Smooth muscle cell (in vitro differentiated cells): ENCODE measurements at regions not wholly inside any gene's neighbourhood (a gene's known extent, or its start where the extent isn't known, plus 50 kb on each side); places are given as distances from the start of the nearest gene placed in this dataset.
A peak's percentile ranks its signal among the peaks of the same experiment; 100 is the strongest.

ENCODE experiments used
- DNase-seq: peaks from one replicate; lab custom pipeline; 2025; ENCODE audit not compliant: unreplicated experiment; lab: John Stamatoyannopoulos, UW
- H2AFZ ChIP-seq: fragments of 200-600 bp; sonication (generic); 2 replicates; pipeline ENCODE4 v1.6.0; 2016; ENCODE audit warnings: antibody characterized with exemption, low read depth, mild to moderate bottlenecking
- H3F3A ChIP-seq: fragments of 200-600 bp; sonication (generic); 2 replicates; pipeline ENCODE4 v1.6.0; 2017; ENCODE audit warnings: antibody characterized with exemption, low read depth
- H3K27ac ChIP-seq: fragments of 200-600 bp; sonication (generic); 2 replicates; pipeline ENCODE4 v1.5.1; 2016; ENCODE audit warnings: low read depth, mild to moderate bottlenecking
- H3K27me3 ChIP-seq: fragments of 200-600 bp; sonication (generic); 2 replicates; pipeline ENCODE4 v1.6.1; 2016; ENCODE audit warnings: low read depth, mild to moderate bottlenecking
- H3K36me3 ChIP-seq: fragments of 200-600 bp; sonication (generic); 2 replicates; pipeline ENCODE4 v1.5.1; 2016; ENCODE audit warnings: low read depth
- H3K4me1 ChIP-seq: fragments of 200-600 bp; sonication (generic); 2 replicates; pipeline ENCODE4 v1.5.1; 2016; ENCODE audit warnings: low read depth
- H3K4me2 ChIP-seq: fragments of 200-600 bp; sonication (generic); 2 replicates; pipeline ENCODE4 v1.6.0; 2016; ENCODE audit warnings: mild to moderate bottlenecking
- H3K4me3 ChIP-seq: fragments of 200-600 bp; sonication (generic); 2 replicates; pipeline ENCODE4 v1.5.1; 2016; ENCODE audit warnings: mild to moderate bottlenecking
- H3K79me2 ChIP-seq: fragments of 200-600 bp; sonication (generic); 2 replicates; pipeline ENCODE4 v1.6.0; 2016; ENCODE audit warnings: low read depth, mild to moderate bottlenecking
- H3K9ac ChIP-seq: fragments of 200-600 bp; sonication (generic); 2 replicates; pipeline ENCODE4 v1.6.0; 2016; ENCODE audit warnings: low read depth
- H3K9me3 ChIP-seq: fragments of 200-600 bp; sonication (generic); replicated peaks from 2 replicates; pipeline ENCODE4 v1.5.1; 2016; ENCODE audit warnings: low read depth
- H4K20me1 ChIP-seq: fragments of 200-600 bp; sonication (generic); 2 replicates; pipeline ENCODE4 v1.6.0; 2016; ENCODE audit warnings: low read depth
- CTCF ChIP-seq: fragments of 200-600 bp; sonication (generic); IDR thresholded peaks from 2 replicates; pipeline ENCODE4 v1.5.1; 2017; ENCODE audit warnings: borderline replicate concordance, mild to moderate bottlenecking, antibody characterized with exemption; ENCODE audit not compliant: insufficient read depth, poor library complexity, severe bottlenecking
- WGBS: methylation state at CpG from one replicate; pipeline ENCODE4 v1.1.7; 2016; ENCODE audit warnings: low lambda C conversion rate; 5-methylcytosine and 5-hydroxymethylcytosine counted together

GRCh38 chr1:56424744-56425493 lies 154.4 kb downstream of the PLPP3 start:
- H3K9ac ChIP-seq = no peak overlapping the region
- H4K20me1 ChIP-seq = no peaks in the 10 kb centered on the region
- H3K4me3 ChIP-seq = no peak overlapping the region
- H2AFZ ChIP-seq = no peak overlapping the region
- no peak for TF ChIP-seq CTCF
- H3K27ac ChIP-seq = no peak overlapping the region
- peaks cover 12% of the 10 kb centered on the region for H3K4me1 ChIP-seq
- no peaks in the 10 kb centered on the region for H3F3A ChIP-seq
- no peaks in the 10 kb centered on the region for H3K9me3 ChIP-seq
- H3K4me2 ChIP-seq = peak overlapping the region; percentile 6
- H3K27me3 ChIP-seq = no peaks in the 10 kb centered on the region
- 55% methylated on average over 6 of the region's 6 CpGs for WGBS
- no peak for DNase-seq
- H3K79me2 ChIP-seq = no peaks in the 10 kb centered on the region
- H3K36me3 ChIP-seq = no peaks in the 10 kb centered on the region

GRCh38 chr1:56423716-56424115 lies 155.6 kb downstream of the PLPP3 start:
- no peaks in the 10 kb centered on the region for H3K27me3 ChIP-seq
- H3K9me3 ChIP-seq = no peaks in the 10 kb centered on the region
- H3K27ac ChIP-seq = no peak overlapping the region

GRCh38 chr1:56418151-56418631 lies 161.2 kb downstream of the PLPP3 start:
- TF ChIP-seq CTCF = no peak
- Histone ChIP-seq H4K20me1 (no peaks in the 10 kb centered on the region), H3K27me3 (no peaks in the 10 kb centered on the region), H3K9ac (no peak overlapping the region), H3K9me3 (no peaks in the 10 kb centered on the region), H3F3A (no peaks in the 10 kb centered on the region), H3K79me2 (no peaks in the 10 kb centered on the region), H2AFZ (peak overlapping the region; percentile 75), H3K4me1 (peaks cover 9% of the 10 kb centered on the region), H3K4me3 (no peak overlapping the region), H3K27ac (no peak overlapping the region), H3K36me3 (no peaks in the 10 kb centered on the region), H3K4me2 (no peak overlapping the region)
- no peak for DNase-seq
- 83% methylated on average over 6 of the region's 6 CpGs for WGBS

More at GRCh38 chr1:56423716-56424115, 155.6 kb downstream of the PLPP3 start:
- Histone ChIP-seq H3K4me1 (peaks cover 12% of the 10 kb centered on the region), H3K36me3 (no peaks in the 10 kb centered on the region), H3K79me2 (no peaks in the 10 kb centered on the region), H2AFZ (no peak overlapping the region), H4K20me1 (no peaks in the 10 kb centered on the region), H3K9ac (no peak overlapping the region), H3K4me3 (no peak overlapping the region), H3F3A (no peaks in the 10 kb centered on the region), H3K4me2 (no peak overlapping the region)
- 87% methylated on average over 4 of the region's 4 CpGs for WGBS
- DNase-seq = no peak
- TF ChIP-seq CTCF = no peak

- no peaks in the 10 kb centered on the region for H3K27me3 ChIP-seq
- no peak overlapping the region for H3K4me3 ChIP-seq
- no peaks in the 10 kb centered on the region for H3K36me3 ChIP-seq
- H4K20me1 ChIP-seq = no peaks in the 10 kb centered on the region
- DNase-seq = no peak
- H3K9me3 ChIP-seq = no peaks in the 10 kb centered on the region
- no peak overlapping the region for H3K4me2 ChIP-seq
- WGBS = 46% methylated on average over 4 of the region's 4 CpGs
- TF ChIP-seq CTCF = no peak
- no peaks in the 10 kb centered on the region for H3F3A ChIP-seq
- peaks cover 9% of the 10 kb centered on the region for H3K4me1 ChIP-seq
- H2AFZ ChIP-seq = peak overlapping the region; percentile 75
- no peak overlapping the region for H3K9ac ChIP-seq
- no peaks in the 10 kb centered on the region for H3K79me2 ChIP-seq
- no peak overlapping the region for H3K27ac ChIP-seq
These were observed 161.7 kb downstream of the PLPP3 start for GRCh38 chr1:56417646-56418045.
